ENCODE measurements at regions not wholly inside any gene's neighbourhood (a gene's known extent, or its start where the extent isn't known, plus 50 kb on each side); places are given as distances from the start of the nearest gene placed in this dataset.

GRCh38 chr20:60652615-60653014 lies 599.4 kb upstream of the CDH4 start (continued):
- TF ChIP-seq GTF2F1 (IDR thresholded peaks at IDR 0.05; ENCODE audit: borderline replicate concordance, low read depth, low read length) (no peak), SRF (IDR thresholded peaks at IDR 0.05; ENCODE audit: low read depth, low read length) (no peak), KDM5A (IDR thresholded peaks at IDR 0.05; ENCODE audit: low read length) (no peak), CHD7 (IDR thresholded peaks at IDR 0.05; ENCODE audit: insufficient replicate concordance, low read length) (no peak), SIN3A (conservative IDR thresholded peaks at IDR 0.05 in 1 of 2, IDR thresholded peaks at IDR 0.05 in 1 of 2; ENCODE audit: low read depth in 1 of 2, low read length in 2 of 2) (no peak), RBBP5 (IDR thresholded peaks at IDR 0.05; ENCODE audit: borderline replicate concordance, low read depth, low read length) (no peak)

Data from H1 (cell line).